Stimulated activated CD8-positive, alpha-beta memory T cell treated with anti-CD3 and anti-CD28 coated beads, Interleukin-4, amount 100 ng/mL, for 24 hours (primary cell): ENCODE measurements at regions not wholly inside any gene's neighbourhood (a gene's known extent, or its start where the extent isn't known, plus 50 kb on each side); places are given as distances from the start of the nearest gene placed in this dataset.
"Not testable (repeated sequence)": the region's sequence is repeated elsewhere in the genome, so short reads cannot be mapped to it uniquely, and the experiment has no call there.

Experiments
- DNase-seq: peaks from one replicate; pipeline ENCODE4 v3.0.0-alpha.2; 2020; ENCODE audit warnings: low read depth

DNA sequence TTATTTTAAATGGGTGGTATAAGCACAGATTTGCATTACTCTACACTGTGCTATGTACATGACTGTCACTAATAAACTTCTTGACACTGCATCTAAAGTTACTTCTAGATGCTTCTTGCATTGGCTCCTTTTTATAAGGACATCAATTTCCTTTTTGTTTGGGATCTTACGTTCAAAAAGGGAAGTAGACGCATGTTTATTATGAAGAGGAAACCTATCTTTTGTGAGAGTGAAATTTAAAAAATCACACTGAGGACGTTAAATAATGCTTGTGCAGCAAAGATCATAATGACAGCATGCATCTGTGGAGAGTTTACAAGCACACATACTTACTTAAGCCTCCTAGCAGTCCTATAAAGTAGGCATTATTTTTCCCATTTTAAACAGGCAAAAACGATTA lies 479.5 kb downstream of the CD83 start:
- no peak for DNase-seq

DNA sequence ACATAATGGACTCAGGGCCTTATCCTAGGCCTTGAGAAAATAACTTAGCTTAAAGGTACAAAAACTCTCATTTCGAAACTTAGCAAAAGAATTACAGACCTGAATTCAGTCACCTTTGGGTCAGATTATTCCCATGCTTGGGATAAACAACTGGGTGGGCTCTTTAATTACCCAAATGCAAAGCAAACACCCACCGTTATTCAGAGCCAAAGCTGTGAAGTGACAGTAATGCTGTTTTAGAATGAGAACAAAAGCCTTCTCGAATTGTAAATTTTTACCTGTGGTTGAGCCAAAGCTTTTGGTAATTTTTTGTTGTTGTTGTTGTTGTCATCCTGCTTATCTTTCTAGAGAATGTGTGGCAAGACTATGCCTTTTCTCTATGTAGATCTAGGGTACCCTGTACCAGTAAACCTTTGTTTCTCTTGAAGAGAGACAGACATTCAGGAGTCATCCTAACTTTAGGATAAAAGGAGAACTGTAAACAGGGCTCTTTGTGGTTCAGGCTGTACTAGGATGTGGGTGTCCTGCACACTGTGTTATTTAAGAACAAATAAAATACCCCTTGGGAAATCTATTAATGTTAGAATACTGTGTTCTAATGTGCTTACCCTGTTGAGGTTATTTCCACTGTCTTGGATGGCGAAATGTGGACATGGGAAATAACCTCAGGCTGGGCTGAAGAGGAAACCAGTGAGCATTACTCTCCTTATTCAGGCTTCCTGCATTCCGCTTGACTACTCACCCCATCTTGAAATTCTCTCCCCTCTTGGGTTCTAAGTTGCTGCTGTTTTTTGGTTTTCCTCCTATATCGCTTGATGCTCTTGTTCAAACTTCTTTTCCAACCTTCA lies 480.7 kb downstream of the CD83 start:
- no peak for DNase-seq

DNA sequence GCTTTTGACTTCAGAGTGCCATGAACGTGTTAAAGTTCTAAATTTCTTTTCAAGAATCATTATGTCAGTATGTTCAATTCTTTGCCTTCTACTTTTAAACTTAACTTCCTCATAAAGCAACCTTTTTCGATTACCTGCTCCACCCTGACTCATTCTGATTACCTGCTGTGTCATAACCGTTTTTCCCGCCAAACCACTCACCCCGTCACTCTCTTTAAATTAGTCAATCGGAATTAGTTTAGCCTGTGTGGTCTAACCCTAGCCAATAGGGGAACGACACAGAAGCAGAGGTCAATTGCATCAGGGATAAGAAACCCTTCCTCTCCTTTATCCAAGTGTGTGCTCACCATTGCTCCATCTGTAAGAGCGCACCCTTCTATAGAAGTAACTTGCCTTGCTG lies 482.7 kb downstream of the CD83 start:
- DNase-seq, result not testable (repeated sequence)

DNA sequence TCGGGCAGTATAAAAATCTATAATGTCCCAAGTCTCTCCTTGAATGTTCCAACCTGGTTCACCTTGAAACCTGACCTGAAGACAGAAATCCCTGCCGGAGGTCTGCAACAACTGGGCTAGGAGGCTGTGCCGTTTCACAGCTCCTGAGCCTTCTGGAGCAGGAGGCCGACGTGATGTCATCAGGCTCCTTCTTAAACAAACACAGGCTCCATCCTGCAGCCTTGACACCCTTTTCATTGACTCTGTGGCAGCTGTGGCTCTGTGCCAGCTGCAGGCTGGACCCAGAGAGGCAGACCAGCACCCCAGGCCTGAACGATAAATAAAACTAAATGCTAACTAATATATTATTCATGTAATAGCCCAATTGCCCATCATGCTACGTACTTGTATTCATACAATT lies 483.9 kb downstream of the CD83 start:
- no peak for DNase-seq

DNA sequence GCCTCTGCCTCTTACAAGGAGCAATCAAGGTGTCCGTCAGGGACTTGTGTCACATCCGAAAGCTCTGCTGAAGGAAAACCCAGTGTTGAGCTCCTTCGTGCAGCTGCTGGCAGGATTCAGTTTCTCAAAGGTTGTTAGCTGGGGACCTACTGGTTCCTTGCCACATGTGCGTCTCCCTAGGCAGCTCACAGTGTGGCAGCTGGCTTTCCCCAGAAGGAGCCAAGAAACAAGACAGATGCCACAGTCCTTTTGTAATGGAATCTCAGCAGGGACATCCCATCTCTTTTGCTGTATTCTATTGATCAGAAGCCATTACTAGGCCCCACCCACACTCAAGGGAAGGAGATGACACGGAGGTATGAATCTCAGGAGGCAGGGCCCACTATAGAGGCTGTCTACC lies 488.8 kb downstream of the CD83 start:
- DNase-seq, result no peak

DNA sequence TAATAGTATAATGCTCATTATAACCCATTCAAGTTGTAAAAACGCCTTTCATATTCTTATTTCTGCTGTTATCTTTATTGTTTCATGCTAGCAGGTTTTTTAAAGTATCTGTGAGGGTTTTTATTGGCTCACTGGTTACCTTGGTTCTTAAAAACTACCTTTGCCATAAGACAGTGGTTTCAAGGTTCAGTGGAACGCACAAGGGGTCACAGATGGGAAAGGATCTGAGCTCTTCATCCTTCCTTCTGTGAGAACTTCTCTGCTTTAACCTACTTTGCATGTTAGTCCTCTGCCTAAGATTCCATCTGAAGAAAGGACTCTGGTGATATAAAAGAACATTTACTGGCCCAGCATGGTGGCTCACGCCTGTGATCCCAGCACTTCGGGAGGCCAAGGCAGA lies 492.6 kb downstream of the CD83 start:
- no peak for DNase-seq

DNA sequence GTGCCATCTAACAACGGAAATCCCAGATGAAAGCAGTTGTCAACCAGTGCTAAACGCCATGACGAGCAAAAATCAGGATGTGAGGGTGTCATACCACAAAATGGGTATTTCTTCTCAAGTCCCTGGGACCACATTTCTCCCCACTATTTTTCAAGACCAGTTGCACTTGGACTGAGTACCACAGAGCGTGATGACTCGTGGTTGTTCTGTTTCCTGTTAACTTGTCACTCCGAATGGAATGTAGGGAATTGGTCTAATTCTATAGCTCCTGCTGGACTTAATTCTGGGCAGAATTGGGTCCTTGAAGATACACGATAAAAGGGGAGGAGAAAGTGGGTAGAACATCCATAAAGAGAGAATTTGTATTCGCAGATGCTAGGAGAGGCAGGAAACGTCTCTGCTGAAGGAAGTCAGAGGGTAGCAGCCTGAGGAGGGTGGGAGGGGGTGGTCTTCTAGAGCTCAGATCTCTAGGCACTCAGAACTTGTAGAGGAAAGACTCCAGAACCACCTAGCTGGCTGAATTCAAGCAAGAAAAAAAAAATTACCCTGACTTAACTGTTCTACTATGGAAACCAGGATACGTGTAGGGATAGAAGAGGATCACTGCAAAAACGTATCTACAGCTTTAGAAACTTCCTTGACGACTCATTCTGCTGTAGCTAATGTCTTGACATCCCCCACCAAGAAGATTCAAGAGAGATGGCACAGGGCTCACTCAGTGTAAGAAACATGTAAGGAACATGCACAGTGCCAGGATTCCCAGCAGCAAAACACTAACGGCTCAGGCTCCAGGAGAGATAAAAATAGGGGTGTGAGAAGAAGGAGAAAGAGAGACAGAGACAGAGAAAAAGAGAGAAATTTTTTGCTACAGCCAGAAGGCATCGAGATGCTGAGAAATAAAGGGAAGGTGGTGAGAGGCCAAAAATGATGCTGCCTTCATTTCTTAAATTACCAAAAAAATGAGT lies 494.7 kb downstream of the CD83 start:
- DNase-seq, result no peak

DNA sequence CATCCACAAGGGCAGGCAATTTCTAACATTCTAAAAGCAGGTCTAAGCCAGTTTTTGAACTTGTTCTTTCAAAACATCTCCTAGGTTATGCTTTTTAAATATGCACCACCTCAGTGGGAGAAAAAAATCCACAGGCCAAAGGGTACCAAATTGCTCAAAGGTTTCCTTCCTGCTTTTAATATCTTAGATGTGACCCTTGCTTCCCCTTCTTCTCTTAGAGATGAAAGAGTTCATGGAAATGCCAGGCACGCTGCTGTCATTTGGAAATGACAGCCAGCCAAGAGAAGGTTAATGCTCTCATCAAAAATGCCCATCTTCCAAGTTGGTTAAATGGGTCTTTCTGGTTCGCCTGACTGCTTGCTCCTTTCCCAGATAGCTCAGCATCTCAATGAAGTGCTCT lies 497.1 kb downstream of the CD83 start:
- DNase-seq, result no peak

DNA sequence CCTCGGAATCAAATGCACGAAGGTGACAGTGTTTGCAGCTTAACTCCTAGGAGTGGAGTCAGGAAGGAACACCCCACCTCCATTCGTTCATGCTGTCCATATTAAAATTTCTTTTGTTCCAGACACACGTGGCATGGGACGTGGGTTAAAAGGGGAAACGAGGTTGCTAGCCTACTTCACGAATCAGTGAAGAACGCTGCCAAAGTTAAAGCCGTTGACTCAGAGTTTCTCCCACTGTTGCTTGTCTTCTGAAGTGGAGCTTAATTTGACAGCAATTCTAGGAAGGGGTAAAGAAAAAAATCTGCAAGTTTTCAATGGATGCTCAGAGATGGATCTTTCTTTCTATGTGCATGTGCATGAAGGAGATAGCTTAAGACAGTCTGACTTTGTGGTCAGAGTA lies 499.1 kb downstream of the CD83 start:
- DNase-seq, result no peak

DNA sequence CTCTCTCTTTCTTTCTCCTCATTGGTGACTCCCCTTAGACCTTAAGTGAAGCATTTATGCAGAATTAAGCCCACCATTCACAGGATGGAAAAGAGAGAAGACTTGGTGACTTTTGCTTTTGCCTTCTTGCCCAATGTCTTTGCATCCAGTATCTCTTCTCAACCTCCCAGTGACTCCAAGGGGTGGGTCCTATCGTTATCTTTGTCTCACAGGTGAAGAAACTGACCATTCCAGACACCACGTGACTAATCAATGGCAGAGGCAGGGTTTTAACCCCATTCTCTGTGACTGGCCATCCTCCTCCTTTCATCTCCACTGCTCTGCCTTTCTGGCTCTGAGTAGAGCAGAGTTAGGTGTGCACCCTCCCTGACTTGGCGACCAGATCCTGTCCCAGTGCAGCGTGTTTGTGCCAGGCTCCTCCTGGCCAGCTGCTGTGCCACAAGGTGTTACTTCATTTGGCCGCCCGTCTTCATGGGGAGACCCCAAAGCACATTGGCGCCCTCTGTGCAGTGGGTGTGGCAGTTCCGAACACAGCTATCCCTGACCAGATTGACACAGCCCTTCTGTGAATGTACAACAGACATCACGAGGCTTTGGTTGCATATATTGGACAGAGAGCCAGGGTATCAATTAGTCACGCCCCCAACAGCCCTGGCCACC lies 501.3 kb downstream of the CD83 start:
- DNase-seq, result no peak

DNA sequence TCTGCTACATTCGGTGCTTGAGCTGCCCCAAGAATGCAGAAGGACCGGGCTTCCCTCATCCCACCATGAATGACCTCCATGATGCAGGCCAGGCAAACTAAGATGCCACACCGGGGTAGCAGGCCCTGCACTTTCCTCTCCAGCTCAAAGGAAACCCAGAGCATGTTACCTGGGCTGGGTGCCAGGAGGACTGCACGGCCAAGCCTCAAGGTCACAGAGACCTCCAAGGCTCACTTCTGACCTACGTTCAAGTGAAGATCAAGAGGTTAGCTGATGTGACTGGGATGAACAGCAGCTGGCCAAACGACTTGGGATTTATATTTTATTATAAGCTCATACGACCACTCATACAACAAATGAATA lies 501.8 kb downstream of the CD83 start:
- no peak for DNase-seq

DNA sequence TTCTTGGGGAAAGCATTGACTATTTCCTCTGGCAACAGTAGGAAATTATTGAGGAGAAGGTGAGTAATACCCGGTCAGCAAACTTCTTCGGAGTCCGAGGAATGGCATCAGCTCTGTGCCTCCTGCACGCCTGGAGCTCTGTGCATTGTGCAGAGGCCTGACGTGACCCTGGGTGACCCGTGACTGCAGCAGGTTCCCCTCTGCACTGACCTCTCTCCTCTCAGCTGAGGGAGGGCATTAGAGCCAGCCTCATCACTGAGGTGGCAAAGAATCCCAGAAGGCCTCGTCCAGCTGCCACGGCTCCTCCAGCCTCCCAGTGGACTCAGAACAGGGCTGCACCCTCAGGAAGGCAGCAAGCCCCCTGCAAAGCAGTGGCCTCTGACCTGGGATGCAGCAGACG lies 502.9 kb downstream of the CD83 start:
- DNase-seq, result no peak

DNA sequence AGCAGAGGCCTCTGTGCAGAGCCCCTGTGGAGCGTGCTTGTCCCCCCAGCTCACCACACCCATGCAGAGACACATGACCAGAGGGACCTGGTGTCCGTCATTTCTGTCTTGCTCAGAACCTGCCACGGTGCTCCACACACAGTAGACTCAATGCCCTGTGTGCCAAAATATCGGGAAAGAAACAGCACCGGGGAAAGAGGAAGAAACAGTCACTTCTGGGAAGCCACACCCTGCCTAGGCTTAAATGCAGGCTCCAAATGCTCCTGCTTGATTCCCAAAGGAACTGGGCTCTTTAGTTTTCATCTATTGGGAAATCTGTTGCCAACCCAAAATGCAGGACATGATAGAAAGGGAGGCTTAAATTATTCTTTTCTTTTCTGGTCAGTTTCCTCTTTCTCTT lies 503.9 kb downstream of the CD83 start:
- DNase-seq, result no peak

DNA sequence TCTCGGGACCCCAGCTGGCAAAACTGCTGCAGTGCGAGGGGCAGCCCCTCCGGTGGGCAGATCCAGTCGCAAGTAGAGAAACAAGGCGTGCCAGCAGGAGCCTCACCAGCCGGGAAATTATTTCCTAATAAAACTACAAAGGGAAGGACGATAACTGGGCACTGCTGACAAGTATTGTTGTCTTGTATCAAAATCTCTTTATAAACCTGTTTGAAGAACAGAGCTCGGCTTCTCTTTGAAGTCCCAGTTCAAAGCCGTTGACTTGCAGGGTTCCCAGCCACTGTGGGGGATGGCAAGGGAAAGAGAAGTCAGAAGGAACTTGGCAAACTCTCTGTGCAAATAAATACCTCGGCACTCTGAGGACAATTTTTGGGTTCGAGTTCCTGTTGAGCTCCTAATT lies 504.5 kb downstream of the CD83 start:
- no peak for DNase-seq

DNA sequence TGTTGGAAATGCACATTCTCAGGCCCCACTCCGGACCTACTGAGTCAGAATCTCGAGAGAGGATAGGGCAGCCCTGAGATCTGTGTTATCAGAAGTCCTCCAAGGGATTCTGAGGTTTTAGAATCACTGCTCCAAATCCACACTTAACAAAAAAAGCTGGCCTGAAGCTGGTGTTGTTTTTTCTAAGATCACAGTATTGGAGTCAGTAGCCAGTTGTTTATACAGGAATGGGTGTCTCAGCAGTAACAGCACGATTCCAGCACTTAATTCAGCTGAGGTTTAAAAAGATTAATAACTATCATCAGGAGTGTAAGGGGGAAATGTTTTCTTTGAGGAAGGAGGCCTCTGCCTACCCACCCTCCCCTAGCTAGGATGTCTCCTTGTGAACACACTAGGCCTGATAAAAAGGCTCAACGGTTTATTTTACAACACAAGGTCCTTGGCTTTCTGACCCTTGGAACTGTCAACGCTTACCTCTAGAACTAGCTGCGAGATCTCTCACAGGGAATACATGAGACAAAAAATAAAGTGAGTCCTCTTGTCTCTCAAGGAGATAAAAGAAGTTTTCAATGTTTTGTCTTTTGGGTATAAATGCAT lies 505.4 kb downstream of the CD83 start:
- no peak for DNase-seq

DNA sequence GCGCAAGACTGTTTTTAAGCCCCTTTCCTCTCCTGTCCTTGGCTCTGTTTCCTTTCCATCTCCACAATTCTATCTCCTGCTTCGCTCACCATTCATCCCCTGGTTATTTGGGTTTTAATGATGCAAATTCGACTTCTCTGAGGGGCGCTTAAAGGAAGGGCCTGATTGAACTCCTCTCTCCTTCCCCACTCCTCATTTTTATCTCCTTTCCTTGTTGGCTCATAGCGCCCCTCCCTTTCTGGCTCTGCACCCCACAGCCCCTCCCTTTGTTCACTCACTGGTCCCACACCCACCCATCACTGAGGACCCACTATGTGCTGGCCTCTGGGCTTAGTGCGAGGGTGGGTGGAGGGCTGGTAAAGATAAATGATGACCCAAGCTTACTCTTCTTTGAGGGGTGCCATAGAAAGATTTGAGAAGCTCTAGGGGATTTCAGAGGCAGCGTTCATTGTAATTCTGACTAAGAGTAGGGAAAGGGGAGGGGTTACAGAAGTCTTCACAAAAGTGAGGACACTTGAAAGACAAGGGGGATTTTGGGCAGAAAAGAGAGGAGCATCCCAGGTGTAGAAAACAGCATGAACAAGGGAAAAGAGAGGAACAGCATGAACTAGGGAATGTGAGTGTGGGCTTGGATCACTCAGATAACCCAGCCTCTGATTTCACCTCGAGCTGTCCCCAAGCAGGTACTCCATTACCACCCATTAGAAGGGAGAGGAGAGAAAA lies 507.8 kb downstream of the CD83 start:
- DNase-seq, result no peak

DNA sequence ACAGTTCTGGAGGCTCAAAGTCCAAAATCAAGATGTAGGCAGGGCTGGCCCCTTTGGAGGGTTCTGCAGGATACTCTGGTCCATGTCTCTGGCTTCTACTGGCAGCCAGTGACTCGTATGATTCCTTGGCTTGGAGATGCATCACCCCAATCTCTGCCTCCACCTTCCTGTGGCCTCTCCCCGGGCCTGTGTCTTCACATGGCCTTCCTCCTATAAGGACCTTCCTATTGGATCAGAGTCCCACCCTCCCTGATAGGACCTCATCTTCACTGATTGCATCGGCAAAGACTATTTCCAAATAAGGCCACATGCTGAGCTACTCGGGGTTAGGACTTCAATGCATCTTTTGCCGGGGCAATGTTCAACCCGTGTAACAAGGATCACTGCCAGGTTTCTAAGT lies 509.0 kb downstream of the CD83 start:
- DNase-seq, result no peak

DNA sequence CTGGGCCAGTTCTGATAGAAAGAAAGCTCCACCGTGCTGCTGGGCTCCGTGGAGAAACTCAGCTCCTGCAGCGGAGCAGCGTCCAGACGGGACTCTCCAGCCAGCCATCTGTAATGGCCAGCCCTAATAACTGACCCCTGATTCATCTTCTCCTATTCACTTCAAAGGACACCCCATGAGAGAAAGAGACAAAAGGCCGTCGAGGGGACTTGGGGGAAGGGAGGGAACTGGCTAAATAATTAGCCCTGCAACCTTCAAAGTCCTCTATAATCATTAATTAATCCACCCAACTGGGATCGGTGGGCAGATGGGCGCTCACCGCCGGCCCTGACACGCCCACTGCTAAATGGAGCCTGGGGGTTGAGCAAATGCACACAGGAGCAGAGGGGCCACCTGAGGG lies 512.4 kb downstream of the CD83 start:
- no peak for DNase-seq

DNA sequence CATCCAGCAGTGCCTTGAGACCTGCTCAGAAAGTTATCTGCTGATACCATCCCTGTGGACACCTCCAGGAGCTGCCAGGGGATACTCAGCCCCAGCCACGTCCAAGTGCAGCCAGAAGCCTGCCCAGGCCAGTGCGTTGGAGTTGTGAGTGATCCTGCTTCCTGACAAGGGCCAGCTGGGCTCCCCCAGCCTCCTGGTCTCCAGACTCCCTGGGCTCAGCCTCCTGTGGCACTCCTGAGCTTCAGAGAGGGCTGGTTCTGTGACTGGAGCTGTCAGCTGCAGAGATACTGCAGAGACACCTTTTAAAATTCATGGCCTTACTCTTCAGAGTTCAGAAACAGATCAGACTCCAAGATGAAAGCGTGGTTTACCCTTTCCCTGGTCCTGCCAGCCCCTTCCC lies 515.9 kb downstream of the CD83 start:
- no peak for DNase-seq

DNA sequence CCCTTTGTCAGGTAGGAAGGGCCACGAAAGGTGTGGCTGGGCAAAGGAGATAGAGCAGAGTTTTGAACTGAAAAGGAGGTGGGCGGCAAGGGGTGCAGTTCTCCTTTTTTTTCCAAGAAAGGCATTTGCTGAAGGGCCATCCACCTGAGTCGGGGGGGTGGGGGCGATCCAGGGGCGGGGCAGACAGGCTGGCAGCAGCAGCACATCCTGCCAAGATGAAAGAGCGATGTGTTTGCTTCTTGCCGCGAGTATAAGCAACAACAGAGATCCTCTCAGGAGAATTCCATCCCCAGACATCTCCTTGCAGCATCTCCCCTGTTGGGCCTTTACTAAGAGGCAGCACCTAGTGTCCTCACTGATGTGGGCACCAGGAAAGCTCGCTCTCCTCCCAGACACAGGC lies 516.5 kb downstream of the CD83 start:
- no peak for DNase-seq

DNA sequence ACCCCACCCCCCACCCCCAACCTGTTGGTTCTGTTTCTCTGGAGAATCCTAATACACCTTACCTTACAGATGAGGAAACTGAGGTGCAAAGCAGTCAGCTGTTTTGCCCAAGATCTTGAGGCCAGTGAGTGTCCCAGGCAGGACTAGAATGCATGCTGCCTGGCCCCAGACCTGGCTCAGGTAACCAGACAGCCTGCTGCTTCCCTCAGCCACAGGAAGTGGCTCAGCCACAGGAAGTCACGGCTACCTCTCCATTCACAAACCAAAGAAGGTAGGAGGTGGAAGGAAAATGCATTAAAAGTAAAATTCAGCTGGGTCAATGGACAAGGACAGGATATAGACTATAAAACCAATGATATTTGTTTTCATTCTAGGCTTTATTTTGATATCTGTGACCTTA lies 517.6 kb downstream of the CD83 start:
- DNase-seq, result peak; percentile 15
